GM19324 (cell line): ENCODE measurements at regions not wholly inside any gene's neighbourhood (a gene's known extent, or its start where the extent isn't known, plus 50 kb on each side); places are given as distances from the start of the nearest gene placed in this dataset.
"Not testable (repeated sequence)": the region's sequence is repeated elsewhere in the genome, so short reads cannot be mapped to it uniquely, and the experiment has no call there.

Experiments used
- ATAC-seq: cut with Tn5 transposase; IDR thresholded peaks from one replicate; pipeline ENCODE4 v1.9.1; 2021; ENCODE audit warnings: mild to moderate bottlenecking, moderate library complexity; ENCODE audit not compliant: unreplicated experiment, low FRiP score

DNA sequence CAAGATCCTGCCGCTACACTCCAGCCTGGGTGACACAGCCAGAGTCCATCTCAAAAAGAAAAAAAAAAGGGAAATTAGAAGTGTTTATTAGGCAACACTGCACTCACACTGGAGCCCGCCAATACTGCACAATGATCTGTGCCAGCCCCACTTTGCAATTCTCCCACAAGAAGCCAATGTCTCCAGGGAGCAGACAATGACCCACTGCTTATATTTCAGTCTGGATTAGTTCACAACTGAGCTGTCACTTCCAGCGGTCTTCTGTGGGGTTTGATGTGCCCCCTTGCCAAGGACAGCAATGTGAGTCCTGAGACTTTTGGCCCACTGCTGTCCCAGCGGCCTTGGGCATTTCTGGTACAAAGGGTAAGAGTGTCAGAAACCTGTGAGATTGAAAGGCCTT is 85.6 kb upstream of the PPM1B start:
- no peak for ATAC-seq

DNA sequence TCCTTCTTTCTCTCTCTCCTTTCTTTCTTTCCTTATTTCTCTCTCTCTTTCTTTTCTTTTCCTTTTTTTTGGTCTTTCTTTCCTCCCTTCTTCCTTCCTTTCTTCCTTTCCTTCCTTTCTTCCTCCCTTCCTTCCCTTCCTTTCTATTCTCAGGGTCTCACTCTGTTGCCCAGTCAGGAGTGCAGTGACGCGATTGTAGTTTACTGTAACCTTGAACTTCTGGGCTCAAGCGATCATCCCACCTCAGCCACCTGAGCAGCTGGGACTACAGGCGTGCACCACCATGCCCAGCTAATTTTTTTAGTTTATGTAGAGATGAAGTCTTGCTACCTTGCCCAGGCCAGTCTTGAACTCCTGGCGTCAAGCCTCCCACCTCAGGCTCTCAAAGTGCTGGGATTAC is 83.8 kb upstream of the PPM1B start:
- ATAC-seq: no peak

DNA sequence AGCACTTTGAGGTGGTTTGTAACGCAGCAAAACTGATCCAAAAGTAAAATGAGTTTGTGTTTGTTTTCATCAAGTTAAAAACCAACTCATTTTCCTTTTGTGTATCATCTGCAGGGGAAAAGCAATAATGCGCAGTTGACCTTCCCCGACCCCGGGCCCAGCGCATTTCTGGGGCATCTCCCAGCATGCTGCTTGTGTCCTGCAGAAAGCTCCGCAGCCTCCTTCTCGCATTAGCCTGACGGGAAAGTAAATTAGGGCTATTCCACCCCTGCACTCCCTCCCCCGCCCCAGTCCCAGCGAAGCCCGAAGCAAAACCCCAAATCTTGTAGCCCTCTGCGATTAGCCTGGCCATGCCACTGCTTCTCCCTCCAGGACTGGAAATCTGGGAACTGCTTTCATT is 82.0 kb upstream of the PPM1B start:
- ATAC-seq: no peak

DNA sequence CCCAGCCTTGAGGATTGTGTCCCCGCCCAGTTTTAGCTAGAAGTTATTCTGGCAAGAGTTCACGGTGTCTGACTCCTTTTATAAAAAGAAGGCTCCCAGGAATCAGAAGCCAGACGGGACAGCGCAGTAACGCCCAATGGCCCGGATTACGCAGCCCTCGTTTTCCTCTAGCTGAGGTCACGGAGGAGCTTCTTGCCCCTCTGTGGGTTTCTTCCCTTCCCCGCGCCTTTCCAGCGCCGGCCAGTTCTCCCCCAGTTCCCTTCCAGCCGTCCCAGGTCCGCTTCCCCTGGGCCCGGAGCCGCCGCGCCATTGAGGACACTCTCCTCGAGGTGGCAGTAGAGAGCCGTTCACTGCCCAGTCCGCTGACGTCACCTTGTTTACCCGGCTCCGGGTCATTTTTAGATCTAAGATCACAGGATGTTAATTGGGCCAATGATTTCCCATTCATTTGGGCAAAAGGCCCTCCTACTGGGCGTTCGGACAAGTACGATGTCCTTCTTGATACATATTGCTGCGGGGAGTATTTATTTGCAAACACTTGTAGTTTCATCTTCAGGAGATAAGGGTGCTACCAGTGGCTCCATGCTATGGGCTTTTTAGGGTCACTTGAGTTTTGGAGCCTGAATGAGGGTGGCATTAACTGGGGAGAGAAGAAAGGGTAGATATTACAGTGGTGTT is 81.5 kb upstream of the PPM1B start:
- peak; percentile 55 for ATAC-seq

DNA sequence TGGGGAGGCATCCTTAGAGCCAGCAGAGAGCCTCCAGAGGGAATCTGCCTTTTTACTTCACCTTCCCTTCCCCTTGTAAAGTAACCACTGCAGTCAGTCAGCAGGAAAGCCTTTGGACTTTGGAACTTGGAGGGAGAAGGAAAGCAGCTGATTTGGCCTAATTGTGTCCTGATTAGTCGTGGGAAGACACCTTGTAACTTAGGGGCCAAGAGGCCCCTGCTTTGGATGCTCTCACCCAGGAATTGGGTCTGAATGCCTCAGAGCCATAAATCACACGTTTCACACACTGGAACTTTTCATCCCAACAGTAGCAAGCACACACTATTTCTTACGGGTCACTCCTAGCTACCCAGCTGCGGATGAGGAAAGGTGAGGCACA is 81.0 kb upstream of the PPM1B start:
- no peak for ATAC-seq

DNA sequence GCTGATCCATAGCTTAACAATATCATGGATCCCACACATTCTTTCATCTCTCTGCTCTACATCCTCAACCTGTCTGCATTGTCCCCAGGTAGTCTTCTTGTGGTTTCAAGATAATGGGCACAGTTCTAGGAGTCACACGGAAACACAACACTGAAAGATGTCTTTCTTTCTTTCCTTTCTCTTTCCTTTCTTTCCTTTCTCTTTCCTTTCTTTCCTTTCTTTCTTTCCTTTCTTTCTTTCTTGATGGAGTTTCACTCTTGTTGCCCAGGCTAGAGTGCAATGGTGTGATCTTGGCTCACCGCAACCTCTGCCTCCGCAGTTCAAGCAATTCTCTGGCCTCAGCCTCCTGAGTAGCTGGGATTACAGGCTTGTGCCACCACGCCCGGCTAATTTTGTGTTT is 76.2 kb upstream of the PPM1B start:
- ATAC-seq: not testable (repeated sequence)

DNA sequence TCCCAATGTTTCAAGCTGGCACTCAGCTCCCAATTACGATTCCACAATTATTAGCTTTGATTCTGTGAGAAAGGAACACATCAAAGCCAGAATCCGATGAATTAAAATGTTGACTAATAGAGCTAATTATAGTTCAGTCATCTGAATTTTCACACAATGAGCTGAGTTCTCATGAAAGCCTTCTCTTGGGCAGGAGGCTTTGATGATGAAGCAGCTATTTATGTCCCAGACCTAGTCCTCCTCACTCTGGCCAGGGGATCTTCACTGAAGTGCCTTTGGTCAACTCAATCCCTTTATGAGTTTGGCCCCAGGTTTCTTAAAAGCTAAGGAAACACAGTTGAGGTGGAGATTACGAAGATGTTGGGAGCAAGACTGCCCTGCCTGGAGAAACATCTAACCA is 74.7 kb upstream of the PPM1B start:
- ATAC-seq: no peak

DNA sequence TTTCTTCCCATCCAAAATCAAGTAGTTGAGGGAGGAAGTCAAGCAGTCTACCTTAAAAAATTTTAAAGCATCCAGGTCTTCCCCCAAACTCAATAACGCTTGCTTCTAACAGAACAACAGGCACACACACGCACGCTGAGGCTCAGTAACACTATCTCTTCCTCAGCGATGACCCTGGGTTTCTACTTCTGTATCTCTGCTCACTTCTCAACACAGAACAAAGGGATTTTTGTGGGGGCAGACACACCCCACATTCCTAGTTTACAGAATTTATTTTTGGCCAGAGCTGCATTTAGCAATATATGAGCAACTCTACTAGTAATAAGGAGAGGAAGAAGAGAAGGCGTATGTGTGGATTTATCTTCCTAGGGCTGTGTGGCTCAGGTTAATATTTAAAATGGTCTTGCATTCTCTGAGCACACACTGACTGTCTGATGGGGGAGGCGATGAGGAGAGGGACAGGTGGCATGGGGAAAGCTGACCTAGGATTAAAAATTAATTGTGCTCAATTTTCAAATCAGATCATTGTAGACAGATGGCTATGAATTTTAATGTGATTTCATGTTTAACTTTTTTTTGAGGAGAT is 71.3 kb upstream of the PPM1B start:
- no peak for ATAC-seq

DNA sequence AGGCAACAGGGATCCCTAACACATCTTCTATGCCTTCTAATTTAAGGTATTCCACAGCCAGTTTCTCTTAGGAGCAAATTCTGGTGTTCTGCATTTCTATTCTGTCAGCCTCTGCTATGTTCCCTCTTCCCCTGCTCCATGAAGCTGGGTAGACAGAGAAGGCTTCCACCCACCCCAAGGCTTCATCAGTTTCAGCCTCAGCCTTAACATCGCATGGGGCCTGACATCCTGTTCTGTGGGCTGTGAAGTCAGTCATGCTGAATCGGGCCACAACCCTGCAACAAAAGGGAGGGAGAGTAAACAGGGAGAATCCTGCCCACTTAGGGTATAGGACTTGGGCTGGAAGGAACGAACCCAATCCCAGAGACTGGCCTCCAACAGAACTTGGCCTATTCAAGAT is 70.6 kb upstream of the PPM1B start:
- ATAC-seq: no peak

DNA sequence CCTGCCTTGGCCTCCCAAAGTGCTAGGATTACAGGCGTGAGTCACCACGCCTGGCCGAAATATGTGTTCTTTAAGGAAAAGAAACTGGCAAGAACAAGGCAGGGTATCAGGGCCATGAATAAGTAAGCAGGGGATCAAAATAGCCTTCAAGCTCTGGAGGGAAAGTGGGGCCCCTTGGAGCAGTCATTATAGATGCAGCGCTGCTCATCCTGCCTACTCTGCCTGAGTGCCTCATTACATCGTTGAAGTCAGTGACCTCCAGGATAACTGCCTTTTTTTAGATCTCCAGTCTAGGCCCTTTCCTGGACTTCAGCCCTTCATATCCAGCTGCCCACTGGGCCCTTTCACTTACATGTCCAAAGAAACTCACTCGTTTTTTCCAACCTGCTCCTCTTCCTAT is 69.8 kb upstream of the PPM1B start:
- ATAC-seq: no peak

DNA sequence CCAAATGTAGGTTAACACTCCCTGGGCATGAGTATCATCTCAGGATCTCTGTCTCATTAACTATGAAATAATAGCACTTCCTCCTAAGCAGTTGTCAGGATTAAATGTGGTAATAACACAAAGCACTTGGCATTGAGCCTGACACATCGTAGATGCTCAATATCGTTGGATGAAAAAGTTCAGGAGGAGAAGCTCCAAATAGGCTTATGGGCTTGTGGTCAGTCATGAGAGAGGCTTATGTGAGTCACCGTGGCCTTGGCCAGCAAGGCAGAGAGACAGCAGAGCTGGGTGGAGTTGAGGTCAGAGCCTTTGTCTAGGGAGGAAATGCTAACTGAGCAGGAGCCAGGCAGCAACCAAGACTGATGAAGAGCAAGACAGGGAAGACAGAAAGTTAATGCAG is 68.3 kb upstream of the PPM1B start:
- ATAC-seq: no peak

DNA sequence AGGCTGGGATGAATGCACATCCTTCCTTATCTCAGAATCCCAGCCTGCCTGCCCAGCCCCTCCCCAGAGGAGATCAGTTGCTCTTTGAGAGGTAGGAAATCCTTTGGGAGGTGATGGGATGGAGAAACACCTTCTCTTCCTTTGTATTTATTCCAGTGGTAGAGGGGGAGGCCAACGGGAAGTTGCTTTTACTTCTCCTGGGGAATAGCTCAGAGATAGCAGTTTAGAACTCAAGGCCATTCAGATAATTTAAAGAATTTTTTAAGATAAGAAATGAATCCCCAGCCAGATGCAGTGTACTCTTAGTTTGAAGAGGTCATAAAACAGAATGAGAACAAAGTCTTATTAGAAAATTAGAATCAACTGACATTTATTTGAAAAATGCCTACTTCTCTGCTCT is 67.4 kb upstream of the PPM1B start:
- no peak for ATAC-seq

DNA sequence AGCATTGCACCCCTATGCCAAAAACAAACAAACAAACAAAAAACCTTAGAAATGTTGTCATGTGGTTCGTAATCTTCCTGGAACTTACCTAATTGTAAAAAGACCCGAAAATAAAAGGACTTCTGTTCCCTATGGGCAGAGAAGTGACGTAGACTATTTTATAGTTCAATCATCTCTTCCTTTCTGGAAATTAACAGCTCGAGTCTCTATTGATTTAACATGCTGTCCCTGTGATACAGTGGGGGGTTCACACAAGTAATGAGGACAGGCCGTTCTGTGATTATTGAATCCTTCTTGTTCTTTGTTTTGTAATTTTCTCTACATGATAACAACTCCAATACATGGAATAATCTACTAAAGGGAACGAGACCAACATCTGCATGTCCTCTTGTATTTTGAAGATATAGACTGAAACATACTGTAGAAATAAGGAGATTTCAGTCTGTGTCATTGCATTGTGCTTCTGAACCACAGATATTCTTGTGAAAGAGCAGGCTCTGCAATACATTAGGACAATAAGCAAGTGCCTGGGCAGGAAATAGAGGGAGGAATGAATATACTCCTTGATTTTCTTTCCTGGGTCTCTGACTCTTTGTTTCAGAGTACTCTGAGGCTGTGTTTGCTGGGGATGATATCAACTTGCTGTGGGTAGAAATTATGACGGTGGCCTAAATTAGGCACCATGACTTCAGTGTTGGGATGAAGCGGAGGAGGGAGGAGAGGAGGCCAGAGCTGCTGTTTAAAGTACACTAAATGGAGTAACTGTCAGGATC is 65.7 kb upstream of the PPM1B start:
- ATAC-seq: no peak

DNA sequence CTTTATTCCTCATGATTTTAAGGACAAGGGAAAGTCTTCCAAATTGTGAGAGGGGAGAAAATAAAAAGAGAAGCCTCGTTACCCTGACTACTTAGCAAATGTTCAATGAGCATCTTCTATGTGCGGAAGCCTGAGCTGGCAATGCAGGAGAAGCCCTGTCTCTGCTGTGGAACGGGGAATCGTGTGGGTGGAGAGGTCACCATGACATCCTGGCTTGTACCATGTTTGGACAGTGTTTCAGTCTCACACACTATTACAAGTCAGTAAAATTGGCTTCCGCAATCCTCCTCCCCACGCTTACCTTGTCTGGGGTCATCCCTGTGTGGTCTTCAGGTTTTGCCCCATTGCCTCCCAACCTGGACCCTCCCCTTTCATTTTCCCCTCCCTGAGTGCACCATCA is 65.0 kb upstream of the PPM1B start:
- no peak for ATAC-seq

DNA sequence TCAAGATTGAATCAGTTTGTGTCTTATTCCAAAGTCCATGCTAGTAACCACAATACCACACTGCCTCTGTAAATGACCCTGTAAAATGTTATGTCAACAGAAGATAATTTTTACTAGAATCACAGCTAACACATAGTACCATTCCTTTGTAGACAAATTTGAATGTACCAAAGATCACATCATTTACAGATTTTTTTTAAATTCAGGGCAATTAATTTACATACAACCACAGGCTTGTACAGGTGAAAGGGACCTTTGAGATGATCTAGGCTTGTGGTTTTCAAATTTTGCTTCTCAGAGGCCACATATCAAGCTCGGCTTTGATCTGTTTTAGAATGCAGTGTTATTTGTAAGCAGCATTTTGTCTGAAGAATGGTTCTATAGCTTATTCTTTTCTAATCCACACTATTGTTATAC is 63.8 kb upstream of the PPM1B start:
- no peak for ATAC-seq

DNA sequence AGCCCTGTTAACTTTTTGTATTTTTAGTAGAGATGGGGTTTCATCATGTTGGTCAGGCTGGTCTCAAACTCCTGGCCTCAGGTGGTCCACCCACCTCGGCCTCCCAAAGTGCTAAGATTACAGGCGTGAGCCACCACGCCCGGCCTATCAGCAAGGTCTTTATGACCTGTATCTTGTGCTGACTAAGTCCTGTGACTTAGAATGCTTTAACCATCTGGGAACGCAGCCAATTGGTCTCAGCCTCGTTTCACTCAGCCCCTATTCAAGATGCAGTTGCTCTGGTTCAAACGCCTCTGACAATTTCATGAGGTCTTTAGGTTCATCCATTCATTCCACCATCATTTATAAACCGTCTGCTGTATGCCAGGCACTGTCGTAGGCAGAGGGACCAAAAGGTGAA is 62.2 kb upstream of the PPM1B start:
- not testable (repeated sequence) for ATAC-seq

DNA sequence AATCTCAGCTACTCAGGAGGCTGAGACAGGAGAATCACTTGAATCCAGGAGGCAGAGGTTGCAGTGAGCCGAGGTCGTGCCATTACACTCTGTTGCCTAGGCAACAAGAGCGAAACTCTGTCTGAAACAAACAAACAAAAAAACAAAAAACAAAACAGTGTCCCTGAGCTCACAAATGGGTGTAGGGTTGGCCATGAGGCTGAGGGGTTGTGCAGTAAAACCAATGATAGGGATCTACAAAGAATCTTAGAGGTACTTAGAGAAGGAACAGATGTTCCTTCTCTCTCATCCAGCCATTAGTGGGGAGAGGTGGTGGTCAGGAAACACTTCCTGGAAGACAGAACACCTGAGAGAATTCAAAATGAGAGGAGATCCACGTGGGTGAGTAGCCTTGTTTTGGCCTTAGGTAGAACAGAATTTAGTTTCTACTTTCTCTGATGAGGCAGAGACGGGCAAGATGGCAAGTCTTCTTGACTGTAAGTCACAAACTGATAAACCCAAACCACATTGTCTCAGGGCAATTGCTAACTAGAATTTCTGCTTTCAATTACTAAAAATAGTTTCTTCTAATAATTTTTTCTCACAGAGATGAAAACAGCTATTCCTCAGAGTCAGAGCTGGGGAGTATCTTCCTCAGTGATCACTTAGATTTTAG is 61.5 kb upstream of the PPM1B start:
- peak; percentile 68 for ATAC-seq

DNA sequence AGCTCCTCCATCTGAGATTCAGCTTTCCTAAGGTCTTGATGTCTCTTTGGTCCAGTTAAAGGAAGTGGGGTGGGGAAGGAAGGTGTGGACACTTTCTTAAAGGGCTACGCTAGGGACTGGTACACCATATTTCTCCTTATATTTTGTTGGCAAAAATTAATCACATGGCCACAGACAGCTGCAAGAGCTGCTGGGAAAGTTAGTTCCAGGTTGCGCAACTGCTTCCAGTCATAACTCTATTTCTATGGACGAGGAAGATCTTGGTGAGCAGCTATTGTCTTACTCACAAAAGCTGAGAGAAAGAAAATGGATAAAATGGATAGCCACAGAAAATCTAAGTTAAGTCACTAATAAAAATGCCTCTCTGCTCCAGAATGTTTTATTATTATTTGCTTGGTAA is 60.7 kb upstream of the PPM1B start:
- ATAC-seq: no peak

DNA sequence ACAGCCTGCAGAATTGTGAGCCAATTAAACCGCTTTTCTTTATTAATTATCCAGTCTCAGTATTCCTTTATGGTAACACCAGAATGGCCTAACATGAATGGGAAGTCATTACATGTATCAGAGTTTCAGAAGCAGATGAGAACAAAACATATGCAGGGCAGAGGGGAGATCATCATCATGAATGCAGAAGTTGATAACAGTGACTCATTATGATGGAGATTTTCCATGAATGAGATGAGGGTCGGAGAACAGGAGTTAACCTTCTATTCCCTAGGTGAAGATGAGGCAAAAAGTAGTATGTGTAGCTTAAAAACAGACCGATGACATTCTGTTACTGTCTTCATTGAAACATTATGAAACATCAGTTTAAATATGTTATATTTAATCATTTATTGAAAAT is 59.5 kb upstream of the PPM1B start:
- no peak for ATAC-seq

DNA sequence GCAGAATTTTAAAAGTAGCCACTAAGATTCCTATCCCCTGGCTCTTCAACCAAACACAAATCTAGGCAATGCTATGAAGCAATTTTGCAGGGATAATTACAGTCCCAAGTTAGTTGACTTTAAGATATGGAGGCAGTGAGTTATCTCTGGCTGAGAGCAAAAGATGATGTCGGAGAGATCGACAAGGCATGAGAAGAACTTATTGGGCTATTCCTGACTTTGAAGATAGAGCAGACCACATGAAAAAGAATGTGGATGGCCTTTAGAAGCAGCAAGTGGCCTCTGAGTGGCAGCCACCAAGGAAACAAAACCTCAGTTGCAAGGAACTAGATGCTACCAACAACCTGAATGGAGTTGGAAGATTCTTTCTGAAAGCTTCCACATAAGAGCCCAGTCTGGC is 58.2 kb upstream of the PPM1B start:
- no peak for ATAC-seq

DNA sequence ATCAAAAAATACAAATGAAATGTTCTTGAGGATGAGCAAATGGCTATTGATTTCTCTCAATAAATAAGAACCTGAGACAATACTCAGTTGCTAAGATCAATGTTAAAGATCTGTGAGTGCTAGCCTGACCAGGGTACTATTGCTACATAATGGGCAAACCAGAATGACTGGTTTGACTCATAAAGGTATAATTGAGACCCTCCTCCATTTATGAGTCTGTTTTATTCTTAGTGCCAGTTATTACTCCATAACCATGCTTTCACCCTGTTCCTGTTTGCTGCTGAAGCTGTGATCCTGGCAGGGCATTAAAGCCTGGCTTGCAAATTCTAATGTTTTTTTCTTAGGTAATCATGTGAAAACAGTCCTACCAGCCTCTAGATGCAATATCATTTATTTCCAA is 56.6 kb upstream of the PPM1B start:
- ATAC-seq: no peak

DNA sequence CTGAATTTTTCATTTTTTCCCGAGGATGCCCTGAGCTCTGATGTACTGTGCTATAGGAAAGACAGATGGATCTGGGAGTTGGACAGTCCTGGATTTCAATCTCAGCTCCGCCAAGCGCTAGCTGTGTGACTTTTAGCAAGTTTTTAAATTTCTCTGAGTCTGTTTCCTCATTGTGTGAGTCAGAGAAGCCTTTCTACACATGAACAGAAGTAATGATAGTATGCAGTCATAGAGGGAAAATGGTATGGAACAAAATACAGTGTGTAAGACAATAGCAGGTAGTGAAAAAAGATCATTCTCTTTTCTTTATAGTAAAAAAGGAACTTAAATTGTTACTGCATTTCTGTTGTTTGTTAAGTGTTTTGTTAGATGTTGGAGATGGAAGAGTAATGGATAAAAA is 52.4 kb upstream of the PPM1B start:
- ATAC-seq: no peak
